K562 (cell line): ENCODE measurements at regions not wholly inside any gene's neighbourhood (a gene's known extent, or its start where the extent isn't known, plus 50 kb on each side); places are given as distances from the start of the nearest gene placed in this dataset.

Experiments used
- DPF2 ChIP-seq: fragments of 450-650 bp; IDR thresholded peaks from 2 replicates; pipeline ENCODE4 v1.6.1; 2016
- EHMT2 ChIP-seq: fragments of 450-650 bp; IDR thresholded peaks from 2 replicates; pipeline ENCODE4 v1.6.1; 2018; ENCODE audit warnings: antibody characterized with exemption
- MED1 ChIP-seq: sonication (generic); formaldehyde crosslinking; IDR thresholded peaks from 2 replicates; pipeline ENCODE4 v1.8.1; 2023; ENCODE audit warnings: missing genetic modification reagents, borderline replicate concordance
- NR3C1 ChIP-seq: sonication (generic); formaldehyde crosslinking; IDR thresholded peaks from 2 replicates; pipeline ENCODE4 v1.8.1; 2022; ENCODE audit warnings: missing genetic modification reagents
- POLR2A ChIP-seq: fragments of 450-650 bp; conservative IDR thresholded peaks from 2 replicates; pipeline ENCODE4 v1.6.1; 2016
- POLR2AphosphoS5 ChIP-seq: IDR thresholded peaks from 2 replicates; pipeline ENCODE4 v1.6.1; 2011; ENCODE audit warnings: mild to moderate bottlenecking, low read depth, low read length, moderate library complexity; ENCODE audit not compliant: control insufficient read depth, insufficient read depth
- SMAD3 ChIP-seq: fragments of 450-650 bp; formaldehyde crosslinking; conservative IDR thresholded peaks from 2 replicates; pipeline ENCODE4 v1.4.0; 2020; ENCODE audit warnings: mild to moderate bottlenecking

DNA sequence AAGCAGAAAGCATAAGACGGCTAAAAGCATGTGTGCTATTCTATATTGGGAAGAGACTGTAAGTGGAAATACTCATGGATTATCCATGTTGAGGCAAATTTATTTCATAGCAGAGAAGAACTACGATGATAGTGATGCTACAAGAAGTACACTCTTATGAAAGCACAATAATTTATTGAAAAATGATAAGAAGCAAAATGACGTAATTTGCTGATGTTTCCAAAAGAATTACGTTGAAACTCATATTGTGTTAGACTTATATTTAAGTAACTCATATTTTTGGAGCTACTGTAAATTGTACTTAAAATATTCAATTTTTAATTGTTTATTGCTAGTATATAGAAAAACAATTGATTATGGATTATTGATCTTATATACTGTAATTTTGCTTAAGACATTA lies 1622.5 kb downstream of the REEP3 start:
- no peak for TF ChIP-seq POLR2AphosphoS5
- TF ChIP-seq DPF2 = no peak
- no peak for TF ChIP-seq SMAD3 (CRISPR knock-in tag)
- TF ChIP-seq EHMT2 = no peak
- TF ChIP-seq MED1 (CRISPR knock-in tag) = no peak
- TF ChIP-seq POLR2A = no peak
- TF ChIP-seq NR3C1 (CRISPR knock-in tag) = no peak
